ENCODE measurements at regions not wholly inside any gene's neighbourhood (a gene's known extent, or its start where the extent isn't known, plus 50 kb on each side); places are given as distances from the start of the nearest gene placed in this dataset.

DNA sequence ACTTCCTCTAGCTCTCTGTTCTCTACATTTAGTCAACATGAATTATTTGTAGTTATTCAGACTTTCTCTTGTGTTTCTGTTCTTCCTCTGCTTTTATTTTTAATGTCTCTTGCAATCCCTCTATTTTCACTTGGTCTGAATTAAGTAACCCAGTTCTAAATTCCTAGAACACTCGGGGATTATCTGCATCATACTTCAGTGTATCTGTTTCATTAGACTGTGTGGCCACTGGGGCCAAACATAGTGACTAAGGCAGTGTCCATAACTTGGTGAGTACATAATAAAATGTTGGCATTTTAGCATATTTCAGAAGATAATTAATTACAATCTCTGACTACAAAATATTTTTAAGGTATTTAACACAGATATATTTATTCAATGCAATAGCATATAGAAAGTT, 1087.2 kb upstream of the B3GALT2 start:
- peaks cover 66% of the 10 kb centered on the region for H3K36me3 ChIP-seq (ENCODE audit: insufficient read depth, low read length)
- no peaks in the 10 kb centered on the region for H4K20me1 ChIP-seq (ENCODE audit: insufficient read depth, low read length)
- H3K27ac ChIP-seq (ENCODE audit: low read depth, low read length, poor library complexity, severe bottlenecking), result no peak overlapping the region
- no peaks in the 10 kb centered on the region for H3K4me1 ChIP-seq (ENCODE audit: insufficient read depth, low read length, severe bottlenecking)
- no peaks in the 10 kb centered on the region for H3K27me3 ChIP-seq (ENCODE audit: insufficient read depth, low read length)
- no peak overlapping the region for H2AFZ ChIP-seq (ENCODE audit: low read length)
- no peaks in the 10 kb centered on the region; the same call in 1 of the 2 replicates for H3F3A ChIP-seq (ENCODE audit: insufficient read depth, low read length)
- peaks cover 31% of the 10 kb centered on the region for H3K9me3 ChIP-seq (ENCODE audit: low read length)
- no peak overlapping the region for H3K4me2 ChIP-seq (ENCODE audit: low read length)
- no peak overlapping the region for H3K9ac ChIP-seq (ENCODE audit: low read length)
- H3K79me2 ChIP-seq (ENCODE audit: insufficient read depth, low read length), result peaks cover 85% of the 10 kb centered on the region
- no peaks in the 10 kb centered on the region for H3K9me2 ChIP-seq (ENCODE audit: low read depth, low read length)
- no peak overlapping the region for H3K4me3 ChIP-seq (ENCODE audit: low read depth, low read length, poor library complexity, severe bottlenecking)
- TF ChIP-seq EZH2 (IDR thresholded peaks at IDR 0.05; ENCODE audit: borderline replicate concordance, low read length), result no peak
- TF ChIP-seq, protein P1, sequence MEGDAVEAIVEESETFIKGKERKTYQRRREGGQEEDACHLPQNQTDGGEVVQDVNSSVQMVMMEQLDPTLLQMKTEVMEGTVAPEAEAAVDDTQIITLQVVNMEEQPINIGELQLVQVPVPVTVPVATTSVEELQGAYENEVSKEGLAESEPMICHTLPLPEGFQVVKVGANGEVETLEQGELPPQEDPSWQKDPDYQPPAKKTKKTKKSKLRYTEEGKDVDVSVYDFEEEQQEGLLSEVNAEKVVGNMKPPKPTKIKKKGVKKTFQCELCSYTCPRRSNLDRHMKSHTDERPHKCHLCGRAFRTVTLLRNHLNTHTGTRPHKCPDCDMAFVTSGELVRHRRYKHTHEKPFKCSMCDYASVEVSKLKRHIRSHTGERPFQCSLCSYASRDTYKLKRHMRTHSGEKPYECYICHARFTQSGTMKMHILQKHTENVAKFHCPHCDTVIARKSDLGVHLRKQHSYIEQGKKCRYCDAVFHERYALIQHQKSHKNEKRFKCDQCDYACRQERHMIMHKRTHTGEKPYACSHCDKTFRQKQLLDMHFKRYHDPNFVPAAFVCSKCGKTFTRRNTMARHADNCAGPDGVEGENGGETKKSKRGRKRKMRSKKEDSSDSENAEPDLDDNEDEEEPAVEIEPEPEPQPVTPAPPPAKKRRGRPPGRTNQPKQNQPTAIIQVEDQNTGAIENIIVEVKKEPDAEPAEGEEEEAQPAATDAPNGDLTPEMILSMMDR (IDR thresholded peaks at IDR 0.05; ENCODE audit: low read length), result no peak

DNA sequence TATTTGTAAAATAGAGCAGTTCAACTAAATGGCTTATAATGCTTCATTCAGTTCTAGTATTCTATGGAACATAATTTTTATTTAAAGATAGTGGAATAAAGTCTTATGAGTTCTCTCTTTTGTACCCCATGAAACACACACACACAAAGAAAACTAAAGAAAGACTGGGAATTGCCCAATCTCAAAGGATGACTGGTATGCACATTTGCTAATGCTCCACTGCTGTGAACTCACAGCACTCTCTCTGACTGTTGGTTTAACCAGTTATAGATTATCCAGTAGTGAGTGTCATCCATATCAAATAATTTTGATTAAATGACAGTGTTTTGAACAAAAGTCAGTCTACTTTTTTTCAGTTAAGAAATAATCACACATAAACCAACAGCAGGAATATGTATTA, 1082.4 kb upstream of the B3GALT2 start:
- Histone ChIP-seq H3K4me1 (ENCODE audit: insufficient read depth, low read length, severe bottlenecking) (no peaks in the 10 kb centered on the region), H3K9ac (ENCODE audit: low read length) (no peak overlapping the region), H3K9me2 (ENCODE audit: low read depth, low read length) (no peaks in the 10 kb centered on the region), H3F3A (ENCODE audit: insufficient read depth, low read length) (no peaks in the 10 kb centered on the region), H3K4me3 (ENCODE audit: low read depth, low read length, poor library complexity, severe bottlenecking) (no peak overlapping the region), H3K27me3 (ENCODE audit: insufficient read depth, low read length) (no peaks in the 10 kb centered on the region), H3K36me3 (ENCODE audit: insufficient read depth, low read length) (peaks cover 72% of the 10 kb centered on the region), H2AFZ (ENCODE audit: low read length) (no peak overlapping the region), H4K20me1 (ENCODE audit: insufficient read depth, low read length) (no peaks in the 10 kb centered on the region), H3K4me2 (ENCODE audit: low read length) (no peak overlapping the region), H3K79me2 (ENCODE audit: insufficient read depth, low read length) (peaks cover 68% of the 10 kb centered on the region), H3K9me3 (ENCODE audit: low read length) (peaks cover 34% of the 10 kb centered on the region), H3K27ac (ENCODE audit: low read depth, low read length, poor library complexity, severe bottlenecking) (no peak overlapping the region)
- TF ChIP-seq, protein P1 (IDR thresholded peaks at IDR 0.05; ENCODE audit: low read length), result no peak
- TF ChIP-seq EZH2 (IDR thresholded peaks at IDR 0.05; ENCODE audit: borderline replicate concordance, low read length), result no peak

DNA sequence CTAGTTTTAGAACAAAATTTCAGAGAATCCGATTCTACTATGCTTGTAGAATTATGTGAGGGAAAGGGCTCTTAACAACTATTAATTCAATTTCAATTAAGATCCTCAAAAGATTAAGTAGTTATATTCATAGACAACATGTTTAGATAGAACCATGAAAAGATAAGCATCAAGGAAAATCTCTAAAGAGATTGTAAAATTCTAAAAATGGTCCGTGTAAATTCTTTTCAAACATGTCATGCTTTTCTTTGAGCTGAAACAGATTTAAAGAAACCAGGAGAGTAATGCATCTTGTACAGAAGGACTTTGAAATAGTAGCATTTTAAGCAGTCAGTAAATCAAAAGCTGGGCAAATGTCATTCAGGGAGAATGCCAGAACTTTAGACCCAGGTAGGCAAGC, 1080.6 kb upstream of the B3GALT2 start:
- H3K9me3 ChIP-seq (ENCODE audit: low read length), result peaks cover 35% of the 10 kb centered on the region
- H3K79me2 ChIP-seq (ENCODE audit: insufficient read depth, low read length), result peaks cover 67% of the 10 kb centered on the region
- no peak overlapping the region for H2AFZ ChIP-seq (ENCODE audit: low read length)
- H3K27ac ChIP-seq (ENCODE audit: low read depth, low read length, poor library complexity, severe bottlenecking), result no peak overlapping the region
- H3K4me2 ChIP-seq (ENCODE audit: low read length), result no peak overlapping the region
- no peak overlapping the region for H3K9ac ChIP-seq (ENCODE audit: low read length)
- H3K9me2 ChIP-seq (ENCODE audit: low read depth, low read length), result no peaks in the 10 kb centered on the region
- no peaks in the 10 kb centered on the region for H3K4me1 ChIP-seq (ENCODE audit: insufficient read depth, low read length, severe bottlenecking)
- H3F3A ChIP-seq (ENCODE audit: insufficient read depth, low read length), result no peaks in the 10 kb centered on the region
- H3K27me3 ChIP-seq (ENCODE audit: insufficient read depth, low read length), result no peaks in the 10 kb centered on the region
- H3K36me3 ChIP-seq (ENCODE audit: insufficient read depth, low read length), result peaks cover 79% of the 10 kb centered on the region
- no peaks in the 10 kb centered on the region for H4K20me1 ChIP-seq (ENCODE audit: insufficient read depth, low read length)
- no peak overlapping the region for H3K4me3 ChIP-seq (ENCODE audit: low read depth, low read length, poor library complexity, severe bottlenecking)
- TF ChIP-seq EZH2 (IDR thresholded peaks at IDR 0.05; ENCODE audit: borderline replicate concordance, low read length), result no peak
- TF ChIP-seq, protein P1 (IDR thresholded peaks at IDR 0.05; ENCODE audit: low read length), result no peak
